HuH-7 (cell line): ENCODE measurements at regions not wholly inside any gene's neighbourhood (a gene's known extent, or its start where the extent isn't known, plus 50 kb on each side); places are given as distances from the start of the nearest gene placed in this dataset.

Experiments
- DNase-seq: peaks from one replicate; pipeline ENCODE4 v3.0.0; 2011; ENCODE audit warnings: low spot score

DNA sequence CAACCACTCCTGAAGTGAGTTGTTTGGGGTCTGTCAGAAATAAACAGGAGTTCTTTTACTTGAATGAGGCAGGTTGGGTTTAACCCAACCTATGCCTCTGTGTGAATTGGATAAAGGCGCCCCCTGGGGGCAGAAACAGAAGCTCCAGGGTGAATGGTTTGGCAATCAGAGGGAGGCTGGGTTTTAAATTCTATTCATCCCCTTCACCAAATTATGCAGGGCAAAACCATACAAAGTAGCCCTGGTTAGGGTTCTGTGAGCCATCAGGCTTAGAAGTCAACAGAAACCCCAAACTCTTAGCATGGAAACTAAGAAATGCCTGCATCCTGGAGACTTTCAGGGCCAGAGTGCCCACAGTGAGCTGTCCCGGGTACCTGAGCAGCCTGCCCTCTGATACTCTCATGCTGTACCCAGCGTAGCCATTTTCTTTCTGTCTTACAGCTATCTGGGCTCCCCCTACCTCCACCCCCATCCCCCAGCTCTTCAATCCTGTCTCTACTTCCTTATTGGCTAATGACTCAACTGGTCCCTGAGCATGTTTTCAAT is 241.5 kb downstream of the ICOS start:
- DNase-seq = peak; percentile 36

GRCh38 chr2:204180649-204181048 is 244.1 kb downstream of the ICOS start:
- no peak for DNase-seq

DNA sequence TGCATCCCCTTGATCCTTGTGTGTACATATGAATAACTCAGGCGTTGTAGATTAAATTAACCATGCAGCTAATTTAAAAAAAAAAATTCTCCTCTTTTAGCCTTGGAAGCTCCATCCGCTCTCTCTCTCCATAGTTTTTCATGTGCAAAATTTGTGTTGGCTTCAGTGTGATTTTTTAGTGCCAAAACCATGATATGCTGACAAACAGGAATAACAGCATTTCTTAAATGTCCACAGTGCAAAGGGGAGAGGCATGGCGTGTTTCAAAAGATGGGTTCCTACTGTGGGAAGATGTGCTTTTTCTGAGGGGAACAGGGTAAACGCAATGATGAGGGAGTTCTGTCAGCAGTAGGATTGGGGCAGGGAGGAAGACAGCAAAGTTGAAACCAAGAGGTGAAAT is 247.0 kb downstream of the ICOS start:
- DNase-seq = no peak

- DNase-seq = no peak
Observed at GRCh38 chr2:204184226-204184625, 247.7 kb downstream of the ICOS start.

GRCh38 chr2:204187229-204188083 is 250.9 kb downstream of the ICOS start:
- DNase-seq = peak; percentile 42

DNA sequence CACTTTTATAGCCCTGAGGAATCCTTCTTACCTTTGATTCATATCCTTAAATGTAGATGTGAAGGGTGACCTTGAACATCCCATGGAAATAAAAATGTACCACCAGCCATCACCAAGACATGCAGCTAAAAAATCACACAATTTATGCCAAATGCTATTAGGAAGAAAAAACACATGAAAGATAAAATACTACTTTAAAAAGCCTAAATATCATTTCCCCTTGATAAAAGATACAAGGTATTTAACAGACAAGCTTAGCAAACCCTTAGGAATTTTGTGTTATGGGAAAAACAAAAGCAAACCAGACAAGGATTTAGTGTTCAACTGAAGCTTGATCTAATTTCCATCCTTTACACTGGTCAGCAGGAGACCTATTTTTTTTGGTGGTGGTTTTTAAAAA is 255.0 kb downstream of the ICOS start:
- no peak for DNase-seq

DNA sequence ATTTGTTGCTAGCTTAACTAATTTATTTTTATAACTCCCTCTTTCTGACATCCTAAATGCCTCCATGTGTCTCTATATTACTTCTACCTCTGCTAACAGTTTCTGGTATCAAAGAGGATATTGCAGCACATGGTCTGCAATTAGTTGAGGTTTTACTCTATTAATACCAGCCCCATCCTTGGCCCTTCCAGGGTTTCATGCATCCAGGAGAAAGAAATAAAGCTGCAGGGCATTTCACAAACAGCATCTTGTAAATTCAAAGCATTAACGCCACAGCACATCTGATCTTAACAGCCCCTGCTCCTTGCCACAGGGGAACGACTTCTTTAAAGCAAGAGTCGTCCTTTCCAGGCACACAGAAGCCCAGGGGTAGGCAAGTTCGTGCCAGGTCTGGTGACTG is 258.9 kb downstream of the ICOS start:
- no peak for DNase-seq

GRCh38 chr2:204197336-204198005 is 260.9 kb downstream of the ICOS start:
- no peak for DNase-seq

GRCh38 chr2:204199357-204199756 is 262.8 kb downstream of the ICOS start:
- no peak for DNase-seq

DNA sequence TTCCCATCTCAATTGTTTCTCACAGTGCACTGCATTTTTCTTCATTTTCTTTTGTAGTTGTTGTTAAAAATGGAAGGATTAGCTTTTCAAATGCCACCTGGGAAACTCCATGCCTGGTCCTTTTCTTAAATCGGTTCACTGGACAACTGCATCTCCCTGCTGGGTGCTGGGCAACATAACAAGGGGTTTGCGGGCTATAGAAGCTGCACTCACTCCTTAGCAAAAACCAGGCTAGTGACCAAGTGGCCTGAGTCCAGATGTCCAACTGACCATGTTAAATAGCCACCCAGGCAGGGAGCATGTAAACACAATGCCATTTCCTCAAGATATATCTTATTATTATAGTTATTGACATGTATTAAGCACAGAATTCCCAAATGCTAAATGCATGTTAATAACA is 264.9 kb downstream of the ICOS start:
- no peak for DNase-seq

DNA sequence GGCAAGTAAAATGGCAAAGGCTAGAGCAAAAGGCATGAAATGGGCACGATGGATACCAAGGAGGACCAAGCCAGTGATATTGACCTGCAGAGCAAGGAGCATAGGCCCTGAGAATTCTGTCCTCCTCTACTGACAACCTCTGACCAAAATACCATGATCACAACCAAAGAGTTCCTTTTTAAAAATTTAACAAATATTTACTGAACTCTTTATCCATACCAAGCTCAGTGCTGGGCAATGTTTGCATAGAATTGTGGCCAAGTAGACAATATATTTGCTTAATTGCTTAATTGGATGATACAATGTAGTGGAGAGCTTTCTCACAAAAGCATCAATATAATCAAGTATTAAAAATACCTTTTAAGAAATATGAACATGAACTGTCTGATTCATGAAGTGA is 265.7 kb downstream of the ICOS start:
- no peak for DNase-seq

- DNase-seq = no peak
Observed at GRCh38 chr2:204203704-204204103, 267.1 kb downstream of the ICOS start.

GRCh38 chr2:204205082-204205481 is 268.5 kb downstream of the ICOS start:
- no peak for DNase-seq

GRCh38 chr2:204205538-204205937 is 269.0 kb downstream of the ICOS start:
- DNase-seq = no peak

- no peak for DNase-seq
Observed at GRCh38 chr2:204207866-204208265, 271.3 kb downstream of the ICOS start.

DNA sequence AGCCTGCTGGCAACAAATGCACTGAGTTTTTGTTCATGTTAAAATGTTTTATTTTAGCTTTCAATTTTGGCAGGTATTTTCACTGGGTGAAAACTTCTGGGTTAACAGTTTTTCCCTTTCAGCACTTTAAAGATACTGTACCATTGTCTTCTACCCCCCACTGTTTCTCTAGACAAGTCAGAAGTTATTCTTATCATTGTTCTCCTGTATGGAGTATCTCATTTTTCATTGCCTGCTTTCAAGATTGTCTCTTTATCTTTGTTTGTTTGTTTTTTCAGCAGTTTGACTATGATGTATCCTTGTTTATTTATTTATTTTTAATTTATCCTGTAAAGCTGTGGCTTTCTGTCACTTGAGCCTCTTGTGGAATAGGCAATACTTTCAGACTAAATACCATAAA is 277.0 kb downstream of the ICOS start:
- no peak for DNase-seq

DNA sequence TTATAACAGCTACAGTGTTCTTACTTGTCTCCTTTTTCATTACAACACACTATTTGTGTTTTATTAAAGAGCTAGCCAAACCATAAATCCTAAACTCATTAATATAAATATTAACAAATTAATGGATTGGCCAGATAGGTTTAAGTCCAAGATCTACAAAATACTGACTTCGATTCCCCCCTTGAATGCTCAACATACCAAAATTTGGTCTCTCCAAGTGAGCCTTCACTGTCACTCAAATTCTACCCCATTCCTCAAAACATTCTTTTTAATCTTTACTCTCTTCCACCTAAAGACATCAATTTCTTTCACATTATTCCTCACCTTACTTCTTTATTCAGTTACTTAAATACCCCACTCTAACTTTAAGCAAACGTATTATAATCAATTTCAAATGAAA is 281.5 kb downstream of the ICOS start:
- no peak for DNase-seq

DNA sequence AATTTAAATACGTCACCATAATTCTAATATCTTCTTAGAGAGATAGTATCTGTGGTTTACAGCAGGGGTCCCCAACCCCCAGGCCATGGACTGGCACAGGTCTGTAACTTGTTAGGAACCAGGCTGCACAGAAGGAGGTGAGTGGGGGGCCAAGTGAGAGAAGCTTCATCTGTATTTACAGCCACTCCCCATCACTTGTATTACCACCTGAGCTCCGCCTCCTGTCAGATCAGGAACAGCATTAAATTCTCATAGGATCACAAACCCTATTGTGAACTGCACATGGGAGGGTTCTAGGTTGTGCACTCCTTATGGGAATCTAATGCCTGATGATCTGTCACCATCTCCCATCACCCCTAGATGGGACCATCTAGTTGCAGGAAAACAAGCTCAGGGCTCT is 282.6 kb downstream of the ICOS start:
- no peak for DNase-seq

- no peak for DNase-seq
Observed at GRCh38 chr2:204220896-204221295, 284.3 kb downstream of the ICOS start.

DNA sequence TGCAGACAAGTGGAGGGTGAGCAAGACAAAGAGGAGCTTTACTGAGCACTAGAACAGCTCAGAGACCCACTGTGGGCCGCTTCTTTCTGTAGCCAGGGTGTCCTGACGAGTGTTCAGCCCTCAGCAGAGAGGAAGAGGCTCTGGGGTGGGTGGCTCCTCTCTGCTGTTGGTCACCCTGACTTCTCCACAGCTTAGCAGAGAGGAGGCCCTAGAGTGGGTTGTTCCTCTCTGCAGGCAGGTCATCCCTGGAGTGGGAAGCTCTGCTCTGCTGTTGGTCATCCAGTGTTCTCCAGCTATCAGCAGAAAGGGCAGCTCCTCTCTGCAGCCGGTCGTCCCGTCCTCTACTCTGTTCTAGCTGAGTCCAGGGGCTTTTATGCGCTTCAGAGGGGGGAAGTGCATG is 286.5 kb downstream of the ICOS start:
- no peak for DNase-seq

GRCh38 chr2:204223544-204223943 is 287.0 kb downstream of the ICOS start:
- DNase-seq = no peak

- DNase-seq = no peak
Observed at GRCh38 chr2:204225671-204226073, 289.1 kb downstream of the ICOS start.

GRCh38 chr2:204226305-204226880 is 289.8 kb downstream of the ICOS start:
- no peak for DNase-seq
